Neural progenitor cell (in vitro differentiated cells): ENCODE measurements at regions not wholly inside any gene's neighbourhood (a gene's known extent, or its start where the extent isn't known, plus 50 kb on each side); places are given as distances from the start of the nearest gene placed in this dataset.

ENCODE experiments used
- DNase-seq: peaks from one replicate; pipeline ENCODE4 v3.0.0-alpha.2; 2016; ENCODE audit warnings: low spot score
- H2AFZ ChIP-seq: fragments of 200-600 bp; sonication (generic); replicated peaks from 2 replicates; pipeline ENCODE4 v1.6.1; 2016; ENCODE audit warnings: antibody characterized with exemption
- H3F3A ChIP-seq: fragments of 200-600 bp; sonication (generic); 2 replicates; pipeline ENCODE4 v1.6.1; 2016; ENCODE audit warnings: antibody characterized with exemption, low read depth
- H3K27ac ChIP-seq: fragments of 200-600 bp; sonication (generic); 2 replicates; pipeline ENCODE4 v1.5.1; 2016; ENCODE audit warnings: mild to moderate bottlenecking
- H3K27me3 ChIP-seq: fragments of 200-600 bp; sonication (generic); 2 replicates; pipeline ENCODE4 v1.6.1; 2016; ENCODE audit warnings: mild to moderate bottlenecking, moderate library complexity
- H3K36me3 ChIP-seq: fragments of 200-600 bp; sonication (generic); 2 replicates; pipeline ENCODE4 v1.5.1; 2016
- H3K4me1 ChIP-seq: fragments of 200-600 bp; sonication (generic); 2 replicates; pipeline ENCODE4 v1.6.1; 2016; ENCODE audit warnings: mixed run types
- H3K4me2 ChIP-seq: fragments of 200-600 bp; sonication (generic); 2 replicates; pipeline ENCODE4 v1.6.1; 2016
- H3K4me3 ChIP-seq: fragments of 200-600 bp; sonication (generic); 2 replicates; pipeline ENCODE4 v1.5.1; 2016
- H3K79me2 ChIP-seq: fragments of 200-600 bp; sonication (generic); 2 replicates; pipeline ENCODE4 v1.6.1; 2016; ENCODE audit warnings: low read depth
- H3K9ac ChIP-seq: fragments of 200-600 bp; sonication (generic); 2 replicates; pipeline ENCODE4 v1.6.1; 2016
- H3K9me3 ChIP-seq: fragments of 200-600 bp; sonication (generic); 2 replicates; pipeline ENCODE4 v1.5.1; 2016; ENCODE audit warnings: low read depth
- H4K20me1 ChIP-seq: fragments of 200-600 bp; sonication (generic); 2 replicates; pipeline ENCODE4 v1.6.1; 2016; ENCODE audit warnings: low read depth
- H3K27ac Mint-ChIP-seq: 3 replicates; pipeline ENCODE4 v1.8.0; 2021; ENCODE audit warnings: mixed read lengths
- H3K27me3 Mint-ChIP-seq: 2 replicates; pipeline ENCODE4 v1.8.0; 2022; ENCODE audit warnings: low read depth, mild to moderate bottlenecking, inconsistent platforms, moderate library complexity, mixed read lengths; ENCODE audit not compliant: insufficient read depth
- H3K36me3 Mint-ChIP-seq: 3 replicates; pipeline ENCODE4 v1.8.0; 2021; ENCODE audit warnings: mixed read lengths
- H3K4me1 Mint-ChIP-seq: 3 replicates; pipeline ENCODE4 v1.8.0; 2021; ENCODE audit warnings: mixed read lengths
- H3K4me3 Mint-ChIP-seq: 3 replicates; pipeline ENCODE4 v1.8.0; 2021; ENCODE audit warnings: mild to moderate bottlenecking, moderate library complexity, mixed read lengths
- H3K9me3 Mint-ChIP-seq: 3 replicates; pipeline ENCODE4 v1.8.0; 2020; ENCODE audit warnings: mixed read lengths
- CTCF ChIP-seq: fragments of 200-600 bp; sonication (generic); IDR thresholded peaks from 2 replicates; pipeline ENCODE4 v1.5.1; 2017; ENCODE audit warnings: antibody characterized with exemption, mild to moderate bottlenecking
- EZH2 ChIP-seq: fragments of 200-600 bp; sonication (generic); IDR thresholded peaks from 2 replicates; pipeline ENCODE4 v1.6.1; 2017; ENCODE audit warnings: antibody characterized with exemption, mild to moderate bottlenecking, moderate library complexity
- EZH2phosphoT487 ChIP-seq: fragments of 200-600 bp; sonication (generic); IDR thresholded peaks from 2 replicates; pipeline ENCODE4 v1.6.1; 2017; ENCODE audit warnings: antibody characterized with exemption

GRCh38 chr13:73904625-73905024 is 229.6 kb downstream of the KLF12 start:
- no peak overlapping the region for H3K4me2 ChIP-seq
- H2AFZ ChIP-seq: no peak overlapping the region
- no peak overlapping the region for H3K27ac Mint-ChIP-seq
- H3F3A ChIP-seq: no peaks in the 10 kb centered on the region
- no peaks in the 10 kb centered on the region for H3K4me1 ChIP-seq
- no peaks in the 10 kb centered on the region for H3K27me3 ChIP-seq
- TF ChIP-seq EZH2 (no peak), EZH2phosphoT487 (no peak), CTCF (no peak)
- no peaks in the 10 kb centered on the region for H4K20me1 ChIP-seq
- H3K79me2 ChIP-seq: no peaks in the 10 kb centered on the region
- H3K27ac ChIP-seq: no peak overlapping the region
- H3K4me3 Mint-ChIP-seq: no peak overlapping the region
- peaks cover 2% of the 10 kb centered on the region for H3K27me3 Mint-ChIP-seq
- peaks cover 3% of the 10 kb centered on the region for H3K9me3 Mint-ChIP-seq
- H3K36me3 Mint-ChIP-seq: peaks cover 2% of the 10 kb centered on the region
- no peaks in the 10 kb centered on the region for H3K36me3 ChIP-seq
- no peak overlapping the region for H3K9ac ChIP-seq
- no peak for DNase-seq
- H3K4me3 ChIP-seq: no peak overlapping the region
- H3K9me3 ChIP-seq: no peaks in the 10 kb centered on the region
- peaks cover 4% of the 10 kb centered on the region for H3K4me1 Mint-ChIP-seq

GRCh38 chr13:73903561-73903960 is 230.6 kb downstream of the KLF12 start:
- Histone ChIP-seq H3K36me3 (no peaks in the 10 kb centered on the region), H3K79me2 (no peaks in the 10 kb centered on the region), H3K27me3 (no peaks in the 10 kb centered on the region), H4K20me1 (no peaks in the 10 kb centered on the region), H3F3A (no peaks in the 10 kb centered on the region), H3K9ac (no peak overlapping the region), H3K4me2 (no peak overlapping the region), H3K27ac (no peak overlapping the region), H3K4me3 (no peak overlapping the region), H2AFZ (no peak overlapping the region), H3K9me3 (no peaks in the 10 kb centered on the region), H3K4me1 (no peaks in the 10 kb centered on the region)
- Mint-ChIP-seq H3K4me1 (peaks cover 4% of the 10 kb centered on the region), H3K27ac (no peak overlapping the region), H3K9me3 (no peaks in the 10 kb centered on the region), H3K36me3 (no peaks in the 10 kb centered on the region), H3K4me3 (no peak overlapping the region), H3K27me3 (no peaks in the 10 kb centered on the region)
- no peak for DNase-seq
- TF ChIP-seq EZH2phosphoT487 (no peak), EZH2 (no peak), CTCF (no peak)

- no peak overlapping the region for H3K27ac ChIP-seq
- H3K4me1 Mint-ChIP-seq: peaks cover 4% of the 10 kb centered on the region
- H2AFZ ChIP-seq: no peak overlapping the region
- no peaks in the 10 kb centered on the region for H3K27me3 ChIP-seq
- no peaks in the 10 kb centered on the region for H3F3A ChIP-seq
- H3K9me3 Mint-ChIP-seq: no peaks in the 10 kb centered on the region
- H3K36me3 ChIP-seq: no peaks in the 10 kb centered on the region
- H4K20me1 ChIP-seq: no peaks in the 10 kb centered on the region
- no peak overlapping the region for H3K9ac ChIP-seq
- H3K36me3 Mint-ChIP-seq: no peaks in the 10 kb centered on the region
- H3K27me3 Mint-ChIP-seq: no peaks in the 10 kb centered on the region
- no peak overlapping the region for H3K4me3 ChIP-seq
- no peak for DNase-seq
- no peaks in the 10 kb centered on the region for H3K4me1 ChIP-seq
- H3K4me3 Mint-ChIP-seq: no peak overlapping the region
- H3K4me2 ChIP-seq: no peak overlapping the region
- H3K79me2 ChIP-seq: no peaks in the 10 kb centered on the region
- no peaks in the 10 kb centered on the region for H3K9me3 ChIP-seq
- TF ChIP-seq CTCF (no peak), EZH2phosphoT487 (no peak)
- no peak overlapping the region for H3K27ac Mint-ChIP-seq
These were observed 231.4 kb downstream of the KLF12 start for GRCh38 chr13:73902847-73903246.

- Histone ChIP-seq H2AFZ (no peak overlapping the region), H3K79me2 (no peaks in the 10 kb centered on the region), H3K36me3 (no peaks in the 10 kb centered on the region), H3F3A (no peaks in the 10 kb centered on the region), H4K20me1 (no peaks in the 10 kb centered on the region), H3K27ac (no peak overlapping the region), H3K9me3 (no peaks in the 10 kb centered on the region), H3K9ac (no peak overlapping the region), H3K27me3 (no peaks in the 10 kb centered on the region), H3K4me3 (no peak overlapping the region), H3K4me2 (no peak overlapping the region), H3K4me1 (no peaks in the 10 kb centered on the region)
- Mint-ChIP-seq H3K9me3 (no peaks in the 10 kb centered on the region), H3K27ac (no peak overlapping the region), H3K36me3 (no peaks in the 10 kb centered on the region), H3K27me3 (no peaks in the 10 kb centered on the region), H3K4me1 (peaks cover 4% of the 10 kb centered on the region), H3K4me3 (no peak overlapping the region)
- no peak for TF ChIP-seq EZH2phosphoT487
- no peak for TF ChIP-seq CTCF
- no peak for TF ChIP-seq EZH2
- DNase-seq: no peak
These were observed 231.9 kb downstream of the KLF12 start for GRCh38 chr13:73902296-73902695.
